ENCODE measurements at regions not wholly inside any gene's neighbourhood (a gene's known extent, or its start where the extent isn't known, plus 50 kb on each side); places are given as distances from the start of the nearest gene placed in this dataset.

- TF ChIP-seq, protein P1, sequence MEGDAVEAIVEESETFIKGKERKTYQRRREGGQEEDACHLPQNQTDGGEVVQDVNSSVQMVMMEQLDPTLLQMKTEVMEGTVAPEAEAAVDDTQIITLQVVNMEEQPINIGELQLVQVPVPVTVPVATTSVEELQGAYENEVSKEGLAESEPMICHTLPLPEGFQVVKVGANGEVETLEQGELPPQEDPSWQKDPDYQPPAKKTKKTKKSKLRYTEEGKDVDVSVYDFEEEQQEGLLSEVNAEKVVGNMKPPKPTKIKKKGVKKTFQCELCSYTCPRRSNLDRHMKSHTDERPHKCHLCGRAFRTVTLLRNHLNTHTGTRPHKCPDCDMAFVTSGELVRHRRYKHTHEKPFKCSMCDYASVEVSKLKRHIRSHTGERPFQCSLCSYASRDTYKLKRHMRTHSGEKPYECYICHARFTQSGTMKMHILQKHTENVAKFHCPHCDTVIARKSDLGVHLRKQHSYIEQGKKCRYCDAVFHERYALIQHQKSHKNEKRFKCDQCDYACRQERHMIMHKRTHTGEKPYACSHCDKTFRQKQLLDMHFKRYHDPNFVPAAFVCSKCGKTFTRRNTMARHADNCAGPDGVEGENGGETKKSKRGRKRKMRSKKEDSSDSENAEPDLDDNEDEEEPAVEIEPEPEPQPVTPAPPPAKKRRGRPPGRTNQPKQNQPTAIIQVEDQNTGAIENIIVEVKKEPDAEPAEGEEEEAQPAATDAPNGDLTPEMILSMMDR (IDR thresholded peaks at IDR 0.05; ENCODE audit: extremely low read depth, low read depth, low read length), result no peak
- no peak for DNase-seq (ENCODE audit: insufficient read length, low spot score, missing footprints)
- H3K4me2 ChIP-seq (ENCODE audit: insufficient read depth, low read length), result no peak overlapping the region
- no peaks in the 10 kb centered on the region for H3K9me3 ChIP-seq (ENCODE audit: low read depth, low read length)
- no peaks in the 10 kb centered on the region for H3K36me3 ChIP-seq (ENCODE audit: insufficient read depth, low read length)
- no peaks in the 10 kb centered on the region for H4K20me1 ChIP-seq (ENCODE audit: insufficient read depth, low read length)
- no peak overlapping the region for H2AFZ ChIP-seq (ENCODE audit: low read length)
- H3K4me1 ChIP-seq (ENCODE audit: insufficient read depth, low read length), result no peaks in the 10 kb centered on the region
- no peaks in the 10 kb centered on the region for H3K27me3 ChIP-seq (ENCODE audit: insufficient read depth, low read length)
- no peak overlapping the region for H3K27ac ChIP-seq (ENCODE audit: low read depth, low read length)
- no peaks in the 10 kb centered on the region for H3K79me2 ChIP-seq (ENCODE audit: insufficient read depth, low read length)
- H3K4me3 ChIP-seq (ENCODE audit: insufficient read depth, low read length), result no peak overlapping the region
These were observed 318.2 kb downstream of the ADCYAP1 start for GRCh38 chr18:1222880-1223279.

- Histone ChIP-seq H3K4me2 (ENCODE audit: insufficient read depth, low read length) (no peak overlapping the region), H4K20me1 (ENCODE audit: insufficient read depth, low read length) (no peaks in the 10 kb centered on the region), H3K79me2 (ENCODE audit: insufficient read depth, low read length) (no peaks in the 10 kb centered on the region), H3K27ac (ENCODE audit: low read depth, low read length) (no peak overlapping the region), H3K4me3 (ENCODE audit: insufficient read depth, low read length) (no peak overlapping the region), H3K9me3 (ENCODE audit: low read depth, low read length) (no peaks in the 10 kb centered on the region), H2AFZ (ENCODE audit: low read length) (no peak overlapping the region), H3K27me3 (ENCODE audit: insufficient read depth, low read length) (no peaks in the 10 kb centered on the region), H3K36me3 (ENCODE audit: insufficient read depth, low read length) (no peaks in the 10 kb centered on the region), H3K4me1 (ENCODE audit: insufficient read depth, low read length) (no peaks in the 10 kb centered on the region)
- no peak for DNase-seq (ENCODE audit: insufficient read length, low spot score, missing footprints)
- TF ChIP-seq, protein P1 (IDR thresholded peaks at IDR 0.05; ENCODE audit: extremely low read depth, low read depth, low read length), result no peak
These were observed 322.4 kb downstream of the ADCYAP1 start for GRCh38 chr18:1227025-1227424.

- TF ChIP-seq, protein P1 (IDR thresholded peaks at IDR 0.05; ENCODE audit: extremely low read depth, low read depth, low read length), result no peak
- Histone ChIP-seq H3K9me3 (ENCODE audit: low read depth, low read length) (no peaks in the 10 kb centered on the region), H2AFZ (ENCODE audit: low read length) (no peak overlapping the region), H3K27me3 (ENCODE audit: insufficient read depth, low read length) (no peaks in the 10 kb centered on the region), H3K4me3 (ENCODE audit: insufficient read depth, low read length) (no peak overlapping the region), H3K79me2 (ENCODE audit: insufficient read depth, low read length) (no peaks in the 10 kb centered on the region), H3K27ac (ENCODE audit: low read depth, low read length) (no peak overlapping the region), H3K36me3 (ENCODE audit: insufficient read depth, low read length) (no peaks in the 10 kb centered on the region), H4K20me1 (ENCODE audit: insufficient read depth, low read length) (no peaks in the 10 kb centered on the region), H3K4me1 (ENCODE audit: insufficient read depth, low read length) (no peaks in the 10 kb centered on the region), H3K4me2 (ENCODE audit: insufficient read depth, low read length) (no peak overlapping the region)
- DNase-seq (ENCODE audit: insufficient read length, low spot score, missing footprints), result no peak
These were observed 325.0 kb downstream of the ADCYAP1 start for GRCh38 chr18:1229634-1230033.

GRCh38 chr18:1232867-1233266 lies 328.2 kb downstream of the ADCYAP1 start:
- Histone ChIP-seq H3K36me3 (ENCODE audit: insufficient read depth, low read length) (no peaks in the 10 kb centered on the region), H3K27ac (ENCODE audit: low read depth, low read length) (no peak overlapping the region), H3K4me1 (ENCODE audit: insufficient read depth, low read length) (no peaks in the 10 kb centered on the region), H3K9me3 (ENCODE audit: low read depth, low read length) (no peaks in the 10 kb centered on the region), H3K4me2 (ENCODE audit: insufficient read depth, low read length) (no peak overlapping the region), H4K20me1 (ENCODE audit: insufficient read depth, low read length) (no peaks in the 10 kb centered on the region), H2AFZ (ENCODE audit: low read length) (no peak overlapping the region), H3K79me2 (ENCODE audit: insufficient read depth, low read length) (no peaks in the 10 kb centered on the region), H3K4me3 (ENCODE audit: insufficient read depth, low read length) (no peak overlapping the region), H3K27me3 (ENCODE audit: insufficient read depth, low read length) (no peaks in the 10 kb centered on the region)
- DNase-seq (ENCODE audit: insufficient read length, low spot score, missing footprints), result no peak
- TF ChIP-seq, protein P1 (IDR thresholded peaks at IDR 0.05; ENCODE audit: extremely low read depth, low read depth, low read length), result no peak

All from osteoblast (primary cell).